ENCODE measurements at regions not wholly inside any gene's neighbourhood (a gene's known extent, or its start where the extent isn't known, plus 50 kb on each side); places are given as distances from the start of the nearest gene placed in this dataset.

- TF ChIP-seq, protein P1, sequence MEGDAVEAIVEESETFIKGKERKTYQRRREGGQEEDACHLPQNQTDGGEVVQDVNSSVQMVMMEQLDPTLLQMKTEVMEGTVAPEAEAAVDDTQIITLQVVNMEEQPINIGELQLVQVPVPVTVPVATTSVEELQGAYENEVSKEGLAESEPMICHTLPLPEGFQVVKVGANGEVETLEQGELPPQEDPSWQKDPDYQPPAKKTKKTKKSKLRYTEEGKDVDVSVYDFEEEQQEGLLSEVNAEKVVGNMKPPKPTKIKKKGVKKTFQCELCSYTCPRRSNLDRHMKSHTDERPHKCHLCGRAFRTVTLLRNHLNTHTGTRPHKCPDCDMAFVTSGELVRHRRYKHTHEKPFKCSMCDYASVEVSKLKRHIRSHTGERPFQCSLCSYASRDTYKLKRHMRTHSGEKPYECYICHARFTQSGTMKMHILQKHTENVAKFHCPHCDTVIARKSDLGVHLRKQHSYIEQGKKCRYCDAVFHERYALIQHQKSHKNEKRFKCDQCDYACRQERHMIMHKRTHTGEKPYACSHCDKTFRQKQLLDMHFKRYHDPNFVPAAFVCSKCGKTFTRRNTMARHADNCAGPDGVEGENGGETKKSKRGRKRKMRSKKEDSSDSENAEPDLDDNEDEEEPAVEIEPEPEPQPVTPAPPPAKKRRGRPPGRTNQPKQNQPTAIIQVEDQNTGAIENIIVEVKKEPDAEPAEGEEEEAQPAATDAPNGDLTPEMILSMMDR (IDR thresholded peaks at IDR 0.05) = no peak
- TF ChIP-seq EP300 (IDR thresholded peaks at IDR 0.05) = no peak
- TF ChIP-seq POLR2A (IDR thresholded peaks at IDR 0.05) = no peak
Observed at GRCh38 chr14:25250516-25250915, 200.6 kb upstream of the STXBP6 start.
